Myocyte (in vitro differentiated cells): ENCODE measurements at regions not wholly inside any gene's neighbourhood (a gene's known extent, or its start where the extent isn't known, plus 50 kb on each side); places are given as distances from the start of the nearest gene placed in this dataset.

Experiments used
- DNase-seq: peaks from one replicate; pipeline ENCODE4 v3.0.0-alpha.2; 2012; ENCODE audit warnings: low read depth

DNA sequence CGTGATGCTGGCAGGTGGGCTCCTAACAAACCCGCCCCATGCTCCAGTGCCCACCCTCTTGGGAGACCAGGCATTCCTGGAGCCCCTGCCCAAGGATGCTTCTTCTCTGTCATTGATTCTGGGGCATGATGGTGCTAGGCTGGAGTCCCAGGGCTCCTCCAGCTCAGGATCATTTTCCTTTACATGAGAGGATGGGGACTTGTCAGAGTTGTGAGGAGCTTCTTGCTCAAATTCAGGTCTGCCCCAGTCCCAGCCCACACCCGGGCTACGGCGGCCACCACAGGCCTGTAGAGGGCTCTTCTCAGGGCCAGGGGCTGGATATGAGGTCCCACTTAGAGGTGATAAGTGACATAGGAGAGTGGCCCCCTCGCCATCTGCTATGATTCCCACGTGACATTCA lies 141.1 kb upstream of the COPS8 start:
- no peak for DNase-seq

DNA sequence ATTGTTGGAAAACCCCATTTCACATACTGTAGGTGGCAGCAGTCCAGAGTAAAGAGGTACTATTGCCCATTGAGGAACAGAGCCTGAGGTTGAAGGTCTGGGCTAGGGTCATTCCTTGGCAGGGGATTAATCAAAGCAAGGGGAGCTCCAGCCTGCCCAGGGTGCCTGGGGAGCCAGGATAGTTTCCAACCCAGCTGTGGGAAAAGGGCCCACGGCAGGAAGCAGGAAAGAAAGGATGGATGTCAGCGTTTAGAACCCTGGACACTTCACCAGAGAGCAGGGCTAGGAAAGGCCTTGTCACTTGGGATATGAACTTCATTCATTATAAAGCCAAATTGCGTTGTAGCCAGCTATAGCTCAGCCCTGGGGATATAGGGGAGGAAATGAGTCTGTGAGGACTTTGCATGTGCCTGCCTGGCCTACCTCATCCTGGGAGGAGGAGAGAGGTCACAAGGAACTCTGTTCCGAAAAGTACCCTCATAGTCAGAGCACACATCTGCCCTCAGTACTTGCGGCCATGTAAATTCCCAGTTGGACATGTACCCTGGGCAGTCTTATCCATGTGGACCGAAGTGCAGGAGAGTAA lies 140.2 kb upstream of the COPS8 start:
- no peak for DNase-seq

DNA sequence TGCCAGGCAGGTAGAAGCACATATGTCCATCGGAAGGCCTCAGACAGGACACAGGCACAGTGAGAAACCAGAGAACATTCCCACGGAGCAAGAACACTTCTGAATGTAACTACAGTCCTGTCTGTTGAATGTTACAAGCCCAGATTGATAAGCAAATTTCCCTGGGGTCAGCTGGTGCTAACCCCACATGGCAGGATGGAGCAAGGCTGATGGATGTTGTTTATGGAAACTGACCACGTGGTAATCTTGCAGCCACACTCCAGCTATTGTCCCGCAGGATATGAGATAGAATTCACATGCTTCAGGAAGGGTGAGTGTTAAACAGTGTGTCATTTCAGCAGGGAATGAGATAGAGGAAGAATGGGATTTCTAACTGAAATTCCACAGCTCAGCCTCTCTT lies 138.8 kb upstream of the COPS8 start:
- DNase-seq, result no peak

DNA sequence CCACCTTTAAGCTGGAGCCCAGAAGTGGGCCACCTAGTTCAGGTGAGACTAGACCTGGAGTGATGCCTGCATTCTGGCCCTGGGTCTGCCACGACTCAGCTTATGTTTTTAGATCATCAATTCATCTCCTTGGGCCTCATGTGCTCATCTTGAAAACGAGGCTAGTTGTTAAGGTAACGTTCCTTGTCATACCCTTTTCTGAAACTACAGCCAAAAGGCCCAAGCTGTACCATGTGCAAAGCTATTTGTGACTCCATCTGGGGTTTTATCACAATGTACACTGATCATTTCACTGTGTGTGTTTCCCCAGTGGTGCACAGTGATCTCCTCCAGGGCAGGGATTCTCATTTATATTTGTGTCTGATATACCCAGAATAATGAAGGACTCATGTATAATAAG lies 138.4 kb upstream of the COPS8 start:
- DNase-seq, result no peak

DNA sequence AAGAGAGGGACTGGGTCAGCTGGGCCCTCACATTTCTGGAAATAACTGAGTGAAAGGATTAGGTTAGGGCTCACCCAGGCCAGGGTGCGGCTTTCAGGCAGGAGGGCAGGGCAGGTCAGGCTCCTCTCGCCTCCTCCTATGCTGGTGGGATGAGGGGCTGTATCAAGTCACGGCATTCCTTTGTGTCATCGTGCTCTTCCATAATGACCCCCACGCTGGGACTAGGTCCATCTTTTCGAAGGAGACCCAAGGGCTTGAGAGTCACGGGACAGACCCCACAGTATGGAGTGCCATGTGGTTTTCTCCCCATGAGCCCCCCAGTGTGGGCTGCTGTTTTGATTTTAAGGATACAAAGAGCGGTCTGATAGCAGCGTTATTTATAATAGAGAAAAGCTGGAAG lies 137.8 kb upstream of the COPS8 start:
- DNase-seq, result no peak

DNA sequence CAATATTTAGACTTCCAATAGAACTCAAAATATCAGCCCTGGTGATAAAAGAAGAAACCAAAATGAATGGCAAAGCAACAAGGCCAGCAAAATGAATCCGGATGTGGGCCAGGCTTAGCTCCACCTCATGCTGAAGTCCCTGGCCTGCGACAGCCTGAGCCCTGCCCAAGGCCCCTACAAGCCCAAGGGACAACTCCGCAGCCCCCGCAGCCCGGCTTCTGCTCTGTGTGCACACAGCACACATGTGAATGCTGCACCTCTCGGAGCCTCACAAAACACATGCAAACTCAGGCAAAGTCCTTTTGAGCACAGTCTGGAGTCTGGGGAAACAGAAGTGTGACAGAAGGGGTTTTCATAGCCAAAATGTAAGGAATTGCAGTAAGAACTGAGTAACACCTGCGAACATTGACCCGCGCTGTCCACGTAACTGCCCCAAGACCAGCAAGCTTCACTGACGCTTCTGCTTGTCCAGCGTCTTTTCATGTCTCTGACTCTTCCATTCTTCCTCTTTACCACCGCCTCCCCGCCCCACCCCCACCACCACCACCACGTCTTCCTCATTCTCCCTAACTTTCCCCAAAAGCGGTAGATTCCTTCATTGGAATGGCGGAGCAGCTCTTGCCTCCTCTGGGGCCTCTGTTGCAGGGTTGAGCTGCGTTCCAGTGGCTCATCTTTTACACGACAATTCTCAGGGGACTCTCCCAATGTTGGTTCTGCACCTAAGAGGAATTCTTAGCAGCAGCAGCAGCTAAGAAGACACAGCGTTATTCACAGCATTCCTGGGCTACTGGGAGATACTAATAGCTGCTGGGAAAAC lies 136.4 kb upstream of the COPS8 start:
- no peak for DNase-seq

DNA sequence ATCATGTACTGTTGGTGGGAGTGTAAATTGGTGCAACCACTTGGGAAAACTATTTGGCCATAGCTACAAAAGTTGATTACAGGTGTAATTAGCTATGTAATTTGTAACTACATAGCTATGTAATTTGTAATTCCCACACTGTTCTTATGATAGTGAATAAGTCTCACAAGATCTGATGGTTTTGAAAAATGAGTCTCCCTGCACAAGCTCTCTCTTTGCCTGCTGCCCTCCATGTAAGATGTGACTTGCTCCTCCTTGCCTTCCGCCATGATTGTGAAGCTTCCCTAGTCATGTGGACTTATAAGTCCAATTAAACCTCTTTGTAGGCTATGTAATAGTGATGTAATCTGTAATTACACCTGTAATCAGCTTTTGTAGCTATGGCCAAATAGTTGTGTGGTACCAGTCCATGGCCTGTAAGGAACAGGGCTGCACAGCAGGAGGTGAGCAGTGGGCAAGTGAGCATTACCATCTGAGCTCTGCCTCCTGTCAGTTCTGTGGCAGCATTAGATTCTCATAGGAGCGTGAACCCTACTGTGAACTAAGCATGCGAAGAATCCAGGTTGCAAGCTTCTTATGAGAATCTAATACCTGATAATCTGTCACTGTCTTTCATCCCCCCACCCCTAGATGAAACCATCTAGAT lies 133.7 kb upstream of the COPS8 start:
- DNase-seq, result no peak

DNA sequence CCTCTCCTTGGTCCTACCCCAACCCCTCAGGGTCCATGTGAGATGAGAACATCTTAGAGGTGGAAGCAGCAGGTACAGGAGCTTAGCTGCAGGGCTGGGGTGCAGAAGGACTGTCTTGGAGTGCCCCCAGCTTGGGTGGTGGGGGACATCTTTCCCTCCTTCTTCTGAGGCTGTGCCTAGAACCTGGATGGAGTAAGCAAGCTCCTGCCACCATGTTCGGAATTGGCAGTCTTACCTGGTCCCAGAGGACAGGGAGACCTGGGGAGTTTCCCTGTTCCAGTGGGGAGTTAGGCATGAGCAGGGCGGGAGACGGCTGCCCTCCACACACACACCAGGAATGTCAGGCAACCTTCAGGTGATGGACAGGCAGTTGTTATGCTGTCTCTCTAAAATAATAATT lies 131.0 kb upstream of the COPS8 start:
- no peak for DNase-seq

DNA sequence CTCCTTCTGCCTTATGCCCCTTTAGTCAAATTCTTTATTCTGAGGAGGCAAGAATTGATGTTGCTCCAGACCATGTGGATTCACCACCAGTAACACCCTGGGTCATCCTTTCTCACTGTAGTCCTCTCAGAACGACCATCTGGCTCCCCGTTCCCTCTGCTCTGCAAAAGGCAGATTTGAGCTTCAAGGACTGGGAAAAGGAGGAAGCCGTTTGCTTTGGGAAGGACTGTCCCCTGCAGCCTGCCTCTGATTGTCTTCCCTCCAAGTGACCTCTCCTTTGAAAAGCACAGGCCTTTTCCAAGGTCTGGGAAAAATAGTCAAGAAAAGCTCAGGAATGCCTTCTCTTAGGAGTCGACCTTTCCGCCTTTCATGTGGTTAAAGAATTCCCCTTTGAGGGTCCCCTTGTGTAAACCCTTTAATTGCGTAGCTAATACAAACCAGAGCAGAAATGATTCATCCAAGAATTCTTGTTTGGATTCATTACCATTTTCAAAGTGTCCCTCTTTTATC lies 130.1 kb upstream of the COPS8 start:
- no peak for DNase-seq

DNA sequence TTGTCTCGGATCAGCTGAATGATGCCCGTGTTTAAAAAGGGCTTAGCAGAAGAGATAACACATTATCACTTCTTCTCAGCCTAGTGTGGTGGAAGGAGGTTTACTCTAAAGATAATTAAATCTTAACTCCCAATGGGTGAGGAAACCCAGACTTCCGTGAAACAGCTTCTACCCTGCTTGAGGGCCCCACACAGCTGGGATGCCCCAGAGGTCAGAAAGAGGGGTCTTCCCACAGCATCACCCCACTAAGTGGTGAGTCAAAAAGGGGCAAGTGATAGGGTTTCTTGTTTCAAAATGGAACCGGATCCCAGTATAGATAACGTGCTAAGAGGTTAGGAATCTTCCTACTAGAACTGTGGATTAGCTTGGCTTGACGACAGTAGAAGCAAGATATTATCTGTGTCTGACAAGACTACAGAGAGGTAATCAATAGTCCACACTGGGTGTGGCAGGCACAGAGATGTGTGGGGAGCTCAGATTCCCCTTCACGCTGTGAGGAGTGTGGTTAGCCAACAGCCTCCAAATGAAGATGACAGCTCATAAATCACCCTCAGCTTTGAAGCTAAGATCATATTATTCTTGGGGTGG lies 129.6 kb upstream of the COPS8 start:
- no peak for DNase-seq

DNA sequence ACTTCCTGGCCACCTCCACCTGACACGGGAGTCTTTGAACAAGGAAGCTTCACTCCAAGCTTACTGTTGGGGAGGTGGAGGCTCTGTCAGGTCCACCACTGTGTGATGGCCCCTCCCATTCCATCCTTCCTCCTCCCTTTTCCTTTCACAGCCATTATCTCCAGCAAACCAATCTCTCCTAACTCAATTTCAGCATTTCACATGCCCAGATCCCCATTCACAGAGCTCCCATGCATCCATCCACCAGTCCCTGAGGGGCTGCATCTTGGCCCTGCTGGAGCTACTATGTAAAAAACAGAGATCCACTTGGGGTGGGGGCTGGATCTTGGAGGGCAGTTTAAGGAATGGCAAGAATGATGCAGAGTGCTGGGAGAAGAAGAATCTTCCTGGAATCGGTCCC lies 129.0 kb upstream of the COPS8 start:
- DNase-seq, result no peak

DNA sequence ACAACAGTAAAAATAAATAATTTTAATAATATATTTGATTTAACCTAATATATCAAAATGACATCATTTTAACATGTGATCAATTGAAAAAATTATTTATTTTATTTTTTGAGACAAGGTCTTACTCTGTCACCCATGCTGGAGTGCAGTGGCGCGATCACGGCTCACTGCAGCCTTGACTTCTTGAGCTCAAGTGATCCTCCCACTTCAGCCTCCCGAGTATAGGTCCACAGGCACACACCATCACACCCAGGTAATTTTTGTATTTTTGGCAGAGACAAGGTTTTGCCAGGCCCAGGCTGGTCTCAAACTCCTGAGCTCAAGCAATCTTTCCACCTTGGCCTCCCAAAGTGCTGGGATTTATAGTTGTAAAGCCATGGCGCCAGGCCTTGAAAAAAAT lies 126.7 kb upstream of the COPS8 start:
- no peak for DNase-seq

DNA sequence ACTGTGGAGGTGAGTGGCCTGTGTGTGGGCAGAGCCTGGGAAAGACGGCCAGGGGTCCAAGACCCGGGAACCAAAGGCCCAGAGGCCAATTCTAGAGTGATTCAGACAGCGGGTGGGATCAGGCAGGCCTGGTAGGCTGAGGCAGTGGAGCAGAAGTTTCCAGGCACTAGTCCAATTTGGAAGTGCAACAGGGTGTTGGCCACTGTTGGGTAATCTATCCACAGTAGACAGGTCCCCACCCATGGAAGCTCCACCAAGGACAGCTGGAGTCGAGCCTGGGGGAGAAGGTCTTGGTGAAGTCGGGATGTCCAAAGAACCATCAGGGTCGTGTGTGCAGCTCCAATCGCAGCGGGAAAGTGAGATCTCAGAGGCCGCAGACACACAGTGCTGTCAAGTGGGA lies 125.8 kb upstream of the COPS8 start:
- no peak for DNase-seq

DNA sequence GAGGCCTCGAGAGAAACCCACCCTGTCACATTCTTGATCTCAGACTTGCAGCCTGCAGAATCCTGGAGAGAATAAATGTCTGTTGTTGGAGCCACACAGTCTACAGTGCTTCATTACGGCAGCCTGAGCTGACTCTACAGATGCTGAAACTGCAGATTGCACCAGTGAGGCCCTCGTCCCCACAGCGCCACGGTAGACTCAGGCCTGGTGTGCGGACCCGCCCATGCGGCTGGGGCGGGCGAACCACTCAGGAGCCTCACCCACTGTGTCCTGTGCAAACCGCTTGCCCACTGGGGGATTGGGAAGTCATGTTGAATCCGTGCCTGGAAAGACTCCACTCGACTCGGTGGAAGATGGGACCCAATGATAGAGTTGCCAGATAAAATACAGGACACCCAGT lies 125.2 kb upstream of the COPS8 start:
- DNase-seq, result no peak

DNA sequence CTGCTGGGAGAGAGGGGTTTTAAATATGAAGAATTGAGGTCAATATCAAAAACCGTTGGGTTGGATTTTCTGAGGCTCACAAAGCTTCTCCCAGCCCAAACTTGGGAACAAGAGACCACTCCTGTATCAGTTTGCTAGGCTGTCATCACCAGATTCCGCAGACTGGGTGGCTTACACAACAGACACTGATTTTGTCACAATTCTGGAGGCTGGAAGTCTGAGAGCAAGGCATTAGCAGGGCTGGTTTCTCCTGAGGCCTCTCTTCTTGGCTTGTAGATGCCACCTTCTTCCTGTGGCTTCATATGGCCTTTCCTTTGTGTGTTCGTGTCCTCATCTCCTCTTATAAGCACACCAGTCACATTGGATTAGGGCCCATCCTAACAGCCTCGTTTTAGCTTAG lies 122.9 kb upstream of the COPS8 start:
- no peak for DNase-seq

DNA sequence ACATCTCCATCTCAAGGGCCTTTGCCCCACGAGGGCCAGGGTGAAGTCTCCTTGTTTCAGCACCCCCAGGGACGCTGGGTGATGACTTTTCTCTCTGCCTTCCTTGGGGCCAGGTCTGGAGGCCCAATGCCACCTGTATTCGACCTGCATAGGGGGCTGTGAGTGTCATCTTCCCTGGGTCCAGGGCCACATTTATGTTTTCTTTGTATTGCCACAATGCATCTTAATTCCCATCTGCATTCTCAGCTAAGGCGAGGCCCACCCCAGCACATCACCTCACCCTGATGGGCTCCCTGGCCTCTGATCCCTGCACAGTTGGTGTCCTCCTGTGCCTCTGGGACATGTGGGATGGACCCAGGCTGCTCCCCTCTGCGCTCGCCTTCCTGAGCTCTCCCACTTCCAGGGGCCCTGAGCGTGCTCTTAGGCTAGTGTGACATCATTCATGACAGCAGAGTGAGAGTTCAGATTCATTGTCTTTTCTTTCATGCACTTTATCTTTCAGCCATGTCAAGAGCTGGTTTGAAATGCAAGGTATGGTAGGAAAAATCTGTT lies 122.0 kb upstream of the COPS8 start:
- DNase-seq, result no peak

DNA sequence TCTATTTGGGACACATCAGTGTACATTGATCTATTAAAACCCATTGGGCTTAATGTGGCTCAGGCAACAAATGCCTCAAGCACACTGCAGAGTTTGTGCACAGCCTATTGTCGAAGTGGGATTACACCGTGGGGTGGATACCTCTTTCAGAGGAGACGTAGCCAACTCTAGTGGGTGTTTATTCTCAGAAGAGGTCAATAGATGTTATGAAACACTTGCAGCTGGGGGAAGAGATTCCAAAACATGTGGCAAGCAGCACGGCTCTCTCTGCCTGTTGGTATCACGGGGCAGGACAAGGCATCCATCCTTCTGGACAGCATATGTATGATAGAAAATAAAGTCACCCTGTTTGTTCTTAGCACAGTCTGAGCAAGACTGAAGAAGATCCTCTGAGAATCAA lies 121.4 kb upstream of the COPS8 start:
- no peak for DNase-seq

DNA sequence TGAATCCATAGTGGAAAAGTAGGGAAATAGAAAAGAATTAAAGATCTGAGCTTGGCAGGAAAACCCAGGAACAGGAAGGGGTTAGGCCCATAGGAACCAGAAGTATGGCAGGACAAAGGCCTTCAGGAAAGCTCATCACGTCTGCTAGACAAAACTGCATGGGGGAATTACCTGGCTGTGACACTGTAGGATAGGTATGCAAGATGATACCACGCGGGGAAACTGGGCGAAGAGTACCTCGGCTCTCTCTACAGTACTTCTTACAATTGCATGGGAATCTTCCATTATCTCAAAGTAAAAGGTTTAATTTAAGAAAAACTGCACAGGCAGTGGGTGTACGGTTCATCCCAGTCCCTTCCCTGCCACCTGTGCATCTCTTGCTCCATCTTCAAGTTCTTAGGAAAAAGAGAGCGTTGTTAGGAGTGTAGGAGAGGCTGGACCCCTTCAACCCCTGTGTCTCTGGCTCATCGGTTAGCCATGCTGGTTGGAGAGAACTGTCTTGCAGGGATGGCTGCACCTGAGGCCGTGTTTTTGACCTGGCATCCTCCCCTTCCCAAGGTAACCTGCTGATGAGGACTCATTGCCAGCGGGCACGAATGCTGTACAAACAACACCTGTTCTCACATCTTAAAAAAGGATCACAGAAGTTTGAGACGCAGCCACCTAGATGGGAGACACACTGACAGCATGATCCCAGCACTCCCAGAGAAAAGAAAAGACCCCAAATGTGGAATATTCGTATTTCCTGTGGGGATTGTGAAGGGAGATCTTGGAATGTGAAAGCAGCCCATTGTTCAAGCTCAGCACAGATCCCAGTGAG lies 120.5 kb upstream of the COPS8 start:
- no peak for DNase-seq

DNA sequence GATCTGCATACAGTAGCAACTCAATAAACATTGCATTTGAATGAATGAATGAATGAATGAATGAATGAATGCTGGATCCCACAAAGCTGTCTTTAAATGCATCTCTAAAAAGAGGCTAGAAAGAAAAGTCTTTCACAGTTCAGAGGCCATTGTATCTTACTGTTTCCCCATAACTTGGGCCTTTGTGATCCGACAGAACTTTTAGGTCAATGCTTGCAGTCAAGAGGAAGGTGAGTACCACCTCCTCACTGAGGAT lies 119.9 kb upstream of the COPS8 start:
- DNase-seq, result no peak

DNA sequence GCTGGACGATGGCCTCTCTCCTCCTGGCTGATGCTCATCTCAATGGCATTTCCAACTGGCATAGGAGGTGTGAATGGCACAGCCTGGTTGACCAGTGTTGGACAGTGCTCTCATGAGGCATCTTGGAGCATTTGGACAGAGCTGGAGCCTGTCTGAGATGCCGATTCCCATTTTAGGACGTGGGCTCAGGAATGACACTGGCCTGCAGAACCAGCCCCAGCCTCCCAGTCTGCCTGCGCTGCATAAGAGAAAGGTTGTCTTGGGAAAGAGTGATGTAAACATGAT lies 118.2 kb upstream of the COPS8 start:
- no peak for DNase-seq

DNA sequence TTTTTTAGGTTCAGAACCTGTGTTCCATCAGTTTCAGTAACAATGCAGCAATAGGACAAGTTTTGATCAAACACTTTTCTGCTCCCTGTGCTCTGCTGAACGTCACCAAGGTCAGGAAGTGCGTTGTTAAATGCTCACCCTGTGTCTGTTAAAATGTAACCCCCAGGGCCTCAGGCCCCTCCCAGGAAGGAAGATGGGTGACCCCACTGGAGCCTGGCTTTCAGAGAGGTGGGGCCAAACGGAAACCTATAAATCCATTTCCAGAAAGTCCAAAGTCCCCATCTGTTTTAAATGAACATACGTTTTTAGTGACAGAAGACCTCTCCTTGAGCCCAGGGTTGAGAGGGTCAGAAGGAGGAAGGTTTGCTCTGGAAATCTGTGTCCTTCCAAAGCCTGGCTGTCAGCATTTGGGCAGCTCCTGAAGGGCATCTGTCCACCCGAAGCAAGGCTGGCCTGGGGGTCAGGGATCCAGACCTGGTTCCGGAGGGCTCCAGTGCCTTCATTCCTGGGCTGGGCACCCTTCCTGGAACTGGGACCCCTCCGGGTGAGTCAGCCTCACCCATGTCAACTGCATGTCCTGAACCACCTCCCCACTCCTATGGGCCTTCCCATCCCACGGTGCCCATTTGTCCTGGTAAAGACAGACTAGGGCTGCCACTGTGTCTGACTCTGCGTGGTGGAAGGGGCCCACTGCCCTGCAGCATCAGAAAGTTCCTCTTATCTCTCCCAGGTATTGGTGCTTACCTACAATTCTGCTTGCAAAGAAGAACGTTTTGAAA lies 117.4 kb upstream of the COPS8 start:
- DNase-seq, result no peak
